ENCODE measurements at regions not wholly inside any gene's neighbourhood (a gene's known extent, or its start where the extent isn't known, plus 50 kb on each side); places are given as distances from the start of the nearest gene placed in this dataset.

DNA sequence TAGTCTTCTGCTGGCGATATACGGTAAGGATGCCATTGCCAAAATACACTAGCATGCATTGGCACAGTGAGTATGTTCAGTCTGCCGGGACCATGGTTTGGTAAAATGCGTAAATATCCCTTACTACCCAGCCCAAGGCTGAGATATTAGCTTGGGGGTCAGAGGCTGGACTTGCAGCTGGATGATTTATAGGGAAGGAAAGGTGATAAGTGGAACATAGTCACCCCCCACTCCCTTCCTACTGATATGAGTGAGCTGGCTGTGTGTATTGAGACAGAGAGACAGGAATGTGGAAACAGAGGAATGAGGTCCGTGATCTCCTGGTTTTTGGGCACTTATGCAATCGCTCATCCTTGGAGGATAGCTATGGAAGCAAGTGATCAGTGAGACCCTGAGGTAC, 642.8 kb downstream of the KCNT2 start:
- no peak for TF ChIP-seq RCOR1 (IDR thresholded peaks at IDR 0.05; ENCODE audit: low read depth, low read length)
- TF ChIP-seq, protein P1, sequence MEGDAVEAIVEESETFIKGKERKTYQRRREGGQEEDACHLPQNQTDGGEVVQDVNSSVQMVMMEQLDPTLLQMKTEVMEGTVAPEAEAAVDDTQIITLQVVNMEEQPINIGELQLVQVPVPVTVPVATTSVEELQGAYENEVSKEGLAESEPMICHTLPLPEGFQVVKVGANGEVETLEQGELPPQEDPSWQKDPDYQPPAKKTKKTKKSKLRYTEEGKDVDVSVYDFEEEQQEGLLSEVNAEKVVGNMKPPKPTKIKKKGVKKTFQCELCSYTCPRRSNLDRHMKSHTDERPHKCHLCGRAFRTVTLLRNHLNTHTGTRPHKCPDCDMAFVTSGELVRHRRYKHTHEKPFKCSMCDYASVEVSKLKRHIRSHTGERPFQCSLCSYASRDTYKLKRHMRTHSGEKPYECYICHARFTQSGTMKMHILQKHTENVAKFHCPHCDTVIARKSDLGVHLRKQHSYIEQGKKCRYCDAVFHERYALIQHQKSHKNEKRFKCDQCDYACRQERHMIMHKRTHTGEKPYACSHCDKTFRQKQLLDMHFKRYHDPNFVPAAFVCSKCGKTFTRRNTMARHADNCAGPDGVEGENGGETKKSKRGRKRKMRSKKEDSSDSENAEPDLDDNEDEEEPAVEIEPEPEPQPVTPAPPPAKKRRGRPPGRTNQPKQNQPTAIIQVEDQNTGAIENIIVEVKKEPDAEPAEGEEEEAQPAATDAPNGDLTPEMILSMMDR (IDR thresholded peaks at IDR 0.05) = no peak

All from A549 (cell line).